ENCODE measurements at regions not wholly inside any gene's neighbourhood (a gene's known extent, or its start where the extent isn't known, plus 50 kb on each side); places are given as distances from the start of the nearest gene placed in this dataset.

- no peak for DNase-seq
These were observed 134.7 kb upstream of the TCERG1L start for GRCh38 chr10:131446171-131446570.

GRCh38 chr10:131448171-131448570 lies 136.7 kb upstream of the TCERG1L start:
- no peak for DNase-seq

GRCh38 chr10:131448883-131449282 lies 137.4 kb upstream of the TCERG1L start:
- DNase-seq = no peak

GRCh38 chr10:131450216-131450765 lies 138.8 kb upstream of the TCERG1L start:
- no peak for DNase-seq

- no peak for DNase-seq
These were observed 140.0 kb upstream of the TCERG1L start for GRCh38 chr10:131451407-131452015.

- DNase-seq = no peak
These were observed 141.6 kb upstream of the TCERG1L start for GRCh38 chr10:131452926-131453720.

GRCh38 chr10:131453721-131454634 lies 142.5 kb upstream of the TCERG1L start:
- DNase-seq = no peak

- DNase-seq = no peak
These were observed 144.9 kb upstream of the TCERG1L start for GRCh38 chr10:131456411-131456810.

- DNase-seq = no peak
These were observed 149.6 kb upstream of the TCERG1L start for GRCh38 chr10:131461093-131461492.

GRCh38 chr10:131464789-131465188 lies 153.3 kb upstream of the TCERG1L start:
- no peak for DNase-seq

- no peak for DNase-seq
These were observed 158.0 kb upstream of the TCERG1L start for GRCh38 chr10:131469551-131469950.

GRCh38 chr10:131473645-131474044 lies 162.1 kb upstream of the TCERG1L start:
- no peak for DNase-seq

GRCh38 chr10:131474416-131474815 lies 162.9 kb upstream of the TCERG1L start:
- DNase-seq = no peak

GRCh38 chr10:131475043-131475442 lies 163.5 kb upstream of the TCERG1L start:
- DNase-seq = no peak

GRCh38 chr10:131475803-131476202 lies 164.3 kb upstream of the TCERG1L start:
- DNase-seq = no peak

- no peak for DNase-seq
These were observed 166.1 kb upstream of the TCERG1L start for GRCh38 chr10:131477457-131478121.

- DNase-seq = no peak
These were observed 167.0 kb upstream of the TCERG1L start for GRCh38 chr10:131478377-131478989.

GRCh38 chr10:131480066-131480465 lies 168.5 kb upstream of the TCERG1L start:
- no peak for DNase-seq

GRCh38 chr10:131480861-131481260 lies 169.3 kb upstream of the TCERG1L start:
- no peak for DNase-seq

- no peak for DNase-seq
These were observed 174.2 kb upstream of the TCERG1L start for GRCh38 chr10:131485732-131486131.

GRCh38 chr10:131487822-131488221 lies 176.3 kb upstream of the TCERG1L start:
- DNase-seq = no peak

GRCh38 chr10:131490991-131491594 lies 179.6 kb upstream of the TCERG1L start:
- DNase-seq = no peak

Measured in NK-92 treated with Interleukin-12 subunit alpha and Interleukin-12 subunit beta, amount 100 ng/mL, for 24 hours (cell line).